Chondrocyte (in vitro differentiated cells): ENCODE measurements at regions not wholly inside any gene's neighbourhood (a gene's known extent, or its start where the extent isn't known, plus 50 kb on each side); places are given as distances from the start of the nearest gene placed in this dataset.
"Not testable (repeated sequence)": the region's sequence is repeated elsewhere in the genome, so short reads cannot be mapped to it uniquely, and the experiment has no call there.

Source experiments
- DNase-seq: peaks from one replicate; pipeline ENCODE4 v3.0.0; 2021; ENCODE audit warnings: mixed read lengths, low spot score
- H3K27ac Mint-ChIP-seq: one replicate; pipeline ENCODE4 v1.8.0; 2021; ENCODE audit warnings: mild to moderate bottlenecking, moderate library complexity, mixed read lengths; ENCODE audit not compliant: unreplicated experiment
- H3K27me3 Mint-ChIP-seq: 2 replicates; pipeline ENCODE4 v1.8.0; 2021; ENCODE audit warnings: low read depth, mixed read lengths
- H3K36me3 Mint-ChIP-seq: 2 replicates; pipeline ENCODE4 v1.8.0; 2021; ENCODE audit warnings: low read depth, mixed read lengths
- H3K4me1 Mint-ChIP-seq: 2 replicates; pipeline ENCODE4 v1.8.0; 2021; ENCODE audit warnings: low read depth, mild to moderate bottlenecking, mixed read lengths
- H3K4me3 Mint-ChIP-seq: one replicate; pipeline ENCODE4 v1.8.0; 2021; ENCODE audit warnings: mild to moderate bottlenecking, moderate library complexity, mixed read lengths; ENCODE audit not compliant: unreplicated experiment
- H3K9me3 Mint-ChIP-seq: 2 replicates; pipeline ENCODE4 v1.8.0; 2021; ENCODE audit warnings: low read depth, mixed read lengths
- TF ChIP-seq, protein P1 (sequence below): fragments of 200-600 bp; sonication (generic); IDR thresholded peaks from 2 replicates; pipeline ENCODE4 v1.5.0; 2021; ENCODE audit warnings: antibody characterized with exemption, mild to moderate bottlenecking, moderate library complexity

DNA sequence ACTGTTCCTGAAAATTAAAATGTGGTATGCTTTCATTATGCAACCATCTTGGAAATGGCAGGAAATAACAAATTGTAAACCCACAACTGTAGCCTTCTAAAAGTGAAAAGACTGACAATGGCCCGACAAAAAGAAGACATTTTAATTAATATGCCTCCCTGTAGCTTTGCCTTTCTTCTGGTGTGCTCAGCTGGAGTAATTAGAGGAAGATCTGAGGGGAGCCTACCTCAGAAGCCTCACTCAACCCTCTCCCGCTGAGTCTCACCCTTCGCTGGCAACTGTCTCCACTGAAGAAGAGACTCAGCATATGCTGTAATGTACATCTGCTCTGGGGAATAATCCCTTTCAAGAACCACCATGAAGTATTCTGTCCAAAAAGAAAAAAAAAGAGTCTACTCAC lies 104.7 kb upstream of the SETMAR start:
- no peaks in the 10 kb centered on the region for H3K27me3 Mint-ChIP-seq

DNA sequence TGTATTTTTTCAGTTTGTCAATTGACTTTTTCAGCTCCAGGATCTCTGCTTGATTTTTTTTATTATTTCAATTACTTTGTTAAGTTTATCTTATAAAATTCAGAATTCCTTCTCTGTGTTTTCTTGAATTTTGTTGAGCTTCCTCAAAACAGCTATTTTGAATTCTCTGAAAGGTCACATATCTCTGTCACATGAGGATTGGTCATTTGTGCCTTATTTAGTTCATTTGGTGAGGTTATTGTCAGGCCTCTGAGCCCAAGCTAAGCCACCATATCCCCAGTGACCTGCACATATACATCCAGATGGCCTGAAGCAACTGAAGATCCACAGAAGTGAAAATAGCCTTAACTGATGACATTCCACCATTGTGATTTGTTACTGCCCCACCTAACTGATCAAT lies 98.4 kb upstream of the SETMAR start:
- not testable (repeated sequence) for H3K36me3 Mint-ChIP-seq, H3K9me3 Mint-ChIP-seq, H3K4me1 Mint-ChIP-seq, H3K27me3 Mint-ChIP-seq, DNase-seq, H3K4me3 Mint-ChIP-seq, H3K27ac Mint-ChIP-seq

More for the DNA sequence above, 104.7 kb upstream of the SETMAR start:
- TF ChIP-seq, protein P1, sequence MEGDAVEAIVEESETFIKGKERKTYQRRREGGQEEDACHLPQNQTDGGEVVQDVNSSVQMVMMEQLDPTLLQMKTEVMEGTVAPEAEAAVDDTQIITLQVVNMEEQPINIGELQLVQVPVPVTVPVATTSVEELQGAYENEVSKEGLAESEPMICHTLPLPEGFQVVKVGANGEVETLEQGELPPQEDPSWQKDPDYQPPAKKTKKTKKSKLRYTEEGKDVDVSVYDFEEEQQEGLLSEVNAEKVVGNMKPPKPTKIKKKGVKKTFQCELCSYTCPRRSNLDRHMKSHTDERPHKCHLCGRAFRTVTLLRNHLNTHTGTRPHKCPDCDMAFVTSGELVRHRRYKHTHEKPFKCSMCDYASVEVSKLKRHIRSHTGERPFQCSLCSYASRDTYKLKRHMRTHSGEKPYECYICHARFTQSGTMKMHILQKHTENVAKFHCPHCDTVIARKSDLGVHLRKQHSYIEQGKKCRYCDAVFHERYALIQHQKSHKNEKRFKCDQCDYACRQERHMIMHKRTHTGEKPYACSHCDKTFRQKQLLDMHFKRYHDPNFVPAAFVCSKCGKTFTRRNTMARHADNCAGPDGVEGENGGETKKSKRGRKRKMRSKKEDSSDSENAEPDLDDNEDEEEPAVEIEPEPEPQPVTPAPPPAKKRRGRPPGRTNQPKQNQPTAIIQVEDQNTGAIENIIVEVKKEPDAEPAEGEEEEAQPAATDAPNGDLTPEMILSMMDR = no peak
- H3K4me1 Mint-ChIP-seq = no peaks in the 10 kb centered on the region
- H3K27ac Mint-ChIP-seq = no peak overlapping the region
- no peak for DNase-seq
- no peak overlapping the region for H3K4me3 Mint-ChIP-seq
- no peaks in the 10 kb centered on the region for H3K36me3 Mint-ChIP-seq
- H3K9me3 Mint-ChIP-seq = peaks cover 5% of the 10 kb centered on the region

- no peaks in the 10 kb centered on the region for H3K27me3 Mint-ChIP-seq
- H3K36me3 Mint-ChIP-seq = no peaks in the 10 kb centered on the region
- DNase-seq = no peak
- H3K4me1 Mint-ChIP-seq = no peaks in the 10 kb centered on the region
- TF ChIP-seq, protein P1 = no peak
- H3K9me3 Mint-ChIP-seq = peaks cover 5% of the 10 kb centered on the region
- H3K27ac Mint-ChIP-seq = no peak overlapping the region
- no peak overlapping the region for H3K4me3 Mint-ChIP-seq
Measured at GRCh38 chr3:4207672-4208071, 95.5 kb upstream of the SETMAR start.

- Mint-ChIP-seq H3K36me3 (no peaks in the 10 kb centered on the region), H3K27ac (no peak overlapping the region), H3K9me3 (peaks cover 13% of the 10 kb centered on the region), H3K4me1 (no peaks in the 10 kb centered on the region), H3K4me3 (no peak overlapping the region), H3K27me3 (no peaks in the 10 kb centered on the region)
- TF ChIP-seq, protein P1 = no peak
- no peak for DNase-seq
Measured at GRCh38 chr3:4208556-4208955, 94.6 kb upstream of the SETMAR start.

- peaks cover 35% of the 10 kb centered on the region for H3K9me3 Mint-ChIP-seq
- no peak for DNase-seq
- H3K4me3 Mint-ChIP-seq = no peak overlapping the region
- no peak overlapping the region for H3K27ac Mint-ChIP-seq
- TF ChIP-seq, protein P1 = no peak
- no peaks in the 10 kb centered on the region for H3K27me3 Mint-ChIP-seq
- no peaks in the 10 kb centered on the region for H3K36me3 Mint-ChIP-seq
- H3K4me1 Mint-ChIP-seq = no peaks in the 10 kb centered on the region
Measured at GRCh38 chr3:4211610-4212009, 91.6 kb upstream of the SETMAR start.

DNA sequence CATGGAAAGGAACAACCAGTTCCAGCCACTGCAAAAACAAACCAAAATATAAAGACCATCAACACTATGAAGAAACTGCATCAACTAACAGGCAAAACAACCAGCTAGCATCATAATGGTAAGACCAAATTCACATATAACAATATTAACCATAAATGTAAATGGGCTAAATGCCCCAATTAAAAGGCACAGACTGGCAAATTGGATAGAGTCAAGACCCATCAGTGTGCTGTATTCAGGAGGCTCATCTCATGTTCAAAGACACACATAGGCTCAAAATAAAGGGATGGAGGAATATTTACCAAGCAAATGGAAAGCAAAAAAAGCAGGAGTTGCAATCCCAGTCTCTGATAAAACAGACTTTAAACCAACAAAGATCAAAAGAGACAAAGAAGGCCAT lies 89.7 kb upstream of the SETMAR start:
- H3K9me3 Mint-ChIP-seq = peaks cover 37% of the 10 kb centered on the region
- H3K27ac Mint-ChIP-seq, H3K4me3 Mint-ChIP-seq, H3K4me1 Mint-ChIP-seq, H3K36me3 Mint-ChIP-seq, DNase-seq, H3K27me3 Mint-ChIP-seq: not testable (repeated sequence)

DNA sequence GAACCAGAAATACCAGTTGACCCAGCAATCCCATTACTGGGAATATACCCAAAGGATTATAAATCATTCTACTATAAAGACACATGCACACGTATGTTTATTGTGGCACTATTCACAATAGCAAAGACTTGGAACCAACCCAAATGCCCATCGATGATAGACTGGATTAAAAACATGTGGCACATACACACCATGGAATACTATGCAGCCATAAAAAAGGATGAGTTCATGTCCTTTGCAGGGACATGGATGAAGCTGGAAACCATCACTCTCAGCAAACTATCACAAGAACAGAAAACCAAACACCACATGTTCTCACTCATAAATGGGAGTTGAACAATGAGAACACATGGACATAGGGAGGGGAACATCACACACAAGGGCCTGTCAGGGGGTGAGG lies 86.2 kb upstream of the SETMAR start:
- H3K4me3 Mint-ChIP-seq, DNase-seq, H3K4me1 Mint-ChIP-seq, H3K27me3 Mint-ChIP-seq, H3K36me3 Mint-ChIP-seq, H3K27ac Mint-ChIP-seq: not testable (repeated sequence)
- peaks cover 37% of the 10 kb centered on the region for H3K9me3 Mint-ChIP-seq
